GM18519 (cell line): ENCODE measurements at regions not wholly inside any gene's neighbourhood (a gene's known extent, or its start where the extent isn't known, plus 50 kb on each side); places are given as distances from the start of the nearest gene placed in this dataset.

Experiments used
- ATAC-seq: cut with Tn5 transposase; IDR thresholded peaks from one replicate; pipeline ENCODE4 v1.9.1; 2021; ENCODE audit warnings: mild to moderate bottlenecking, moderate library complexity; ENCODE audit not compliant: unreplicated experiment, low FRiP score

- no peak for ATAC-seq
Measured at GRCh38 chr9:19516348-19516747, 107.5 kb downstream of the ACER2 start.

GRCh38 chr9:19513671-19514275, 105.0 kb downstream of the ACER2 start:
- ATAC-seq = no peak

- ATAC-seq = no peak
Measured at GRCh38 chr9:19512103-19512832, 103.5 kb downstream of the ACER2 start.

- ATAC-seq = no peak
Measured at GRCh38 chr9:19511694-19512093, 102.9 kb downstream of the ACER2 start.

DNA sequence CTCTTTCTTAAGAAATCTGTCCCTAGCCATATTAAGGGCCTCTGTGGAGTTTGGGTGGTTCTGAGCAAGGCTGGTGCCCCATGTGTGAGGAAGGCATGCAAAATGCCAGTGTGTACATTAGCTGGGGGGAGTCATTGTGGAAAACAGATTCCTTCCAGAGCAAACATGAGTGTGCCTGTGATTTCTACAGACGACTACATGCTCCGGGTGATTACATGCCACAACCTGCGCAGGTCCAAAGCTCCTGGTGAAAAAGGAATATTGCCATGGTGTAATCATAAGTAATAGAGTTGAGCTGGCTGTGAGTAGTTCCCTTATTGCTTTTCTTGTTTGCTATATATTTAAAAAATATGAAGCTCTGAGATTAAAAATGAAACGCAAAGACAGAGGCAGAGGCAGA, 102.1 kb downstream of the ACER2 start:
- ATAC-seq = no peak
